H1 (cell line): ENCODE measurements at regions not wholly inside any gene's neighbourhood (a gene's known extent, or its start where the extent isn't known, plus 50 kb on each side); places are given as distances from the start of the nearest gene placed in this dataset.

Source experiments
- EP300 ChIP-seq, 2 experiments: IDR thresholded peaks; 1 replicate in 1 of 2; 2 replicates in 1 of 2; pipeline ENCODE4 v1.6.1; 2011 to 2012; ENCODE audit warnings: low read depth in 2 of 2, low read length in 2 of 2, mild to moderate bottlenecking in 2 of 2, borderline replicate concordance in 1 of 2, inconsistent platforms in 1 of 2, moderate library complexity in 1 of 2
- EZH2 ChIP-seq: fragments of 200-600 bp; sonication (generic); IDR thresholded peaks from 2 replicates; pipeline ENCODE4 v1.7.1; 2012; ENCODE audit warnings: low read depth, mild to moderate bottlenecking, moderate library complexity, low read length, inconsistent platforms; ENCODE audit not compliant: severe bottlenecking
- HDAC2 ChIP-seq, 2 experiments: fragments of 300-600 bp in 1 of 2; sonication (generic) in 1 of 2; IDR thresholded peaks; 2 replicates each; pipeline ENCODE4 v1.6.1; 2011 to 2012; ENCODE audit warnings: low read depth in 2 of 2, low read length in 2 of 2, mild to moderate bottlenecking in 2 of 2, moderate library complexity in 2 of 2, borderline replicate concordance in 1 of 2, inconsistent platforms in 1 of 2
- JUND ChIP-seq: IDR thresholded peaks from 2 replicates; pipeline ENCODE4 v1.6.1; 2011; ENCODE audit warnings: mild to moderate bottlenecking, improper control_type of control experiment, low read length
- KDM1A ChIP-seq: fragments of 200-600, 300-600 bp; sonication (generic); IDR thresholded peaks from 2 replicates; pipeline ENCODE4 v1.7.1; 2016; ENCODE audit warnings: mild to moderate bottlenecking, low read length, borderline replicate concordance
- POLR2AphosphoS5 ChIP-seq: IDR thresholded peaks from 2 replicates; pipeline ENCODE4 v1.6.1; 2011; ENCODE audit warnings: low read depth, low read length
- RNF2 ChIP-seq: fragments of 200-900, 300-1000 bp; sonication (generic); IDR thresholded peaks from 2 replicates; pipeline ENCODE4 v1.7.1; 2016; ENCODE audit warnings: borderline replicate concordance, low read depth, mild to moderate bottlenecking, antibody characterized with exemption, low read length; ENCODE audit not compliant: poor library complexity, severe bottlenecking; ENCODE audit errors: missing control alignments
- SRF ChIP-seq: IDR thresholded peaks from 2 replicates; pipeline ENCODE4 v1.6.1; 2011; ENCODE audit warnings: mild to moderate bottlenecking, low read depth, low read length, moderate library complexity
- TAF1 ChIP-seq: IDR thresholded peaks from 2 replicates; pipeline ENCODE4 v1.6.1; 2011; ENCODE audit warnings: mild to moderate bottlenecking, low read depth, low read length
- TF ChIP-seq, protein P1 (sequence below): IDR thresholded peaks from 2 replicates; pipeline ENCODE4 v1.6.1; 2011; ENCODE audit warnings: low read depth, mild to moderate bottlenecking, low read length; ENCODE audit not compliant: insufficient read depth
- TF ChIP-seq, protein P2 (sequence below), 3 experiments: IDR thresholded peaks; 1 replicate in 2 of 3; 2 replicates in 1 of 3; pipeline versions ENCODE4 v1.5.1 to v1.6.1; 2011; ENCODE audit warnings: low read length in 3 of 3, mild to moderate bottlenecking in 3 of 3, inconsistent platforms in 2 of 3, low read depth in 1 of 3, moderate library complexity in 1 of 3; ENCODE audit not compliant: insufficient read depth in 1 of 3; ENCODE audit errors: control extremely low read depth in 1 of 3

DNA sequence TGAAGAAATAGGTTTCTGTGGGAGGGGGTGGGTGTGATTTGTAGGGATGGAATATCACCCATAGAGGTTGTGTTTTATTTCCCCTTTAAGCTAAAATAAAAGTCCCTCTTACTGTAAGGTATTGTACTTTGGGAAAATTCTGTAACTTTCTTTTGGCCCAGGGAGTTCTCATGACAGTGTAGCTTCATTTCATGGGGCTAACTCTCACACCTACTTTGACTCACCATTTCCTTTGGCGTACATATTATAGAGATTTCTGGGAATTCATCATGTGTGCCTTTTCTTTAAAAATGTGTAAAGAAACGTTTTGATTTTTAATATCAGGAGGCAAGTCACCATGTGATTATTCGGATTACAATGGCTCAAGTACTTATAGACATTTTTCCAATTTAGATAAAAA is 477.7 kb upstream of the CFAP20DC start:
- TF ChIP-seq TAF1: no peak
- no peak for TF ChIP-seq EZH2
- TF ChIP-seq, protein P1, sequence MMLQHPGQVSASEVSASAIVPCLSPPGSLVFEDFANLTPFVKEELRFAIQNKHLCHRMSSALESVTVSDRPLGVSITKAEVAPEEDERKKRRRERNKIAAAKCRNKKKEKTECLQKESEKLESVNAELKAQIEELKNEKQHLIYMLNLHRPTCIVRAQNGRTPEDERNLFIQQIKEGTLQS: no peak
- TF ChIP-seq, protein P2, sequence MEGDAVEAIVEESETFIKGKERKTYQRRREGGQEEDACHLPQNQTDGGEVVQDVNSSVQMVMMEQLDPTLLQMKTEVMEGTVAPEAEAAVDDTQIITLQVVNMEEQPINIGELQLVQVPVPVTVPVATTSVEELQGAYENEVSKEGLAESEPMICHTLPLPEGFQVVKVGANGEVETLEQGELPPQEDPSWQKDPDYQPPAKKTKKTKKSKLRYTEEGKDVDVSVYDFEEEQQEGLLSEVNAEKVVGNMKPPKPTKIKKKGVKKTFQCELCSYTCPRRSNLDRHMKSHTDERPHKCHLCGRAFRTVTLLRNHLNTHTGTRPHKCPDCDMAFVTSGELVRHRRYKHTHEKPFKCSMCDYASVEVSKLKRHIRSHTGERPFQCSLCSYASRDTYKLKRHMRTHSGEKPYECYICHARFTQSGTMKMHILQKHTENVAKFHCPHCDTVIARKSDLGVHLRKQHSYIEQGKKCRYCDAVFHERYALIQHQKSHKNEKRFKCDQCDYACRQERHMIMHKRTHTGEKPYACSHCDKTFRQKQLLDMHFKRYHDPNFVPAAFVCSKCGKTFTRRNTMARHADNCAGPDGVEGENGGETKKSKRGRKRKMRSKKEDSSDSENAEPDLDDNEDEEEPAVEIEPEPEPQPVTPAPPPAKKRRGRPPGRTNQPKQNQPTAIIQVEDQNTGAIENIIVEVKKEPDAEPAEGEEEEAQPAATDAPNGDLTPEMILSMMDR (IDR thresholded peaks at IDR 0.05; ENCODE audit: control extremely low read depth in 1 of 3, insufficient read depth in 1 of 3, low read depth in 1 of 3, low read length in 3 of 3): no peak
- no peak for TF ChIP-seq EP300 (IDR thresholded peaks at IDR 0.05; ENCODE audit: borderline replicate concordance in 1 of 2, low read depth in 2 of 2, low read length in 2 of 2)
- TF ChIP-seq POLR2AphosphoS5: no peak
- TF ChIP-seq RNF2: no peak
- no peak for TF ChIP-seq SRF
- TF ChIP-seq JUND: no peak
- no peak for TF ChIP-seq KDM1A
- TF ChIP-seq HDAC2 (IDR thresholded peaks at IDR 0.05; ENCODE audit: borderline replicate concordance in 1 of 2, low read depth in 2 of 2, low read length in 2 of 2): no peak
